CD4-positive, alpha-beta T cell treated with Interleukin-17A for 1 hour (primary cell): ENCODE measurements at regions not wholly inside any gene's neighbourhood (a gene's known extent, or its start where the extent isn't known, plus 50 kb on each side); places are given as distances from the start of the nearest gene placed in this dataset.

Source experiments
- DNase-seq: peaks from one replicate; pipeline ENCODE4 v3.0.0-alpha.2; 2020

DNA sequence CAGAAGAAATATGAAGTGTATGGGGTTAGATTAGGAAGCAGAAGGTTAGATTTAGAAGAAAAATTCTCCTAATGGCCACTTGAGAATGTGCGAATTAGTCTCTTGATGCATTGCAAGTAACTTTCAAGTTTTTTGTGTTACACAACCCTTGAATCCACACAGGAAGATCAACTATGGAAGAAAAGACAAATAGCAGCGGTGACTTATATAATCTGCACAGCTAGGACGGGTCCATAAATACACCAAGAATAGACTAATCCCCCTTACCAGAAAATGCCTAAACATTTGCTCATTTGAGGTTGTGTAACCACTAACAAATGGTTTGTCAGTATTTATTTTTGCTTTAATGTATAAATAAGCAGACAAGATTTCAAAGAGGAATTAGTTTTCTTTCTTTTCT is 182.6 kb downstream of the TGFB2 start:
- DNase-seq: no peak

DNA sequence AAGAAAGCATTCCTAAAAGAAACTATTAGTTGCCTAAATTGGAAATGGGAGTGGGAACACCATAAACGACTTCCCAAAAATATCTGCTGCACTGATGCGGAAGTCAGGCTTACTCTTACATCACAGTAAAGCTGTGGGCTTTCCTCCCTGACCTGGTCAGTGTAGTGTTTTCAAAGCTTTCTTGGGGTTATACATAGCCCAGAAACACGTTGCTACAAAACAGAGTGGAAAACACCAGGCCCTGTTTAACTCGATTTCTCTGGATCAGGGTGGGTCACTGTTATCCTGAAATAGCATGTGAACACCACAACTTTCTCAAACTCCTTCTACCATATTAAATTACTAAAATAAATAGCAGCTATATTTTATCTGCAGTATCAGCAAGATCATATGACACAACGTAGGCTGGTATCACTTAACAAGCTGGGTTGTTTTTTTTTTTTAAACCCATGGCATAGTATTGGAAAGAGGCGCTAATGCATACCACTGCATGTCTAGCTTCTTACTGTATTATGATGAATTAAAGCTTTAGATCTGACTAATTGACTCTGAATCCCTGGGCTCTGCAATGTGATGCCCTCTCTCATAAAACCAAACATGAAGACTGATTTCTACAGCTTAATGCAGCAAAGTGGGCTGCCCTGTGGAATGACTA is 184.6 kb downstream of the TGFB2 start:
- DNase-seq: no peak

DNA sequence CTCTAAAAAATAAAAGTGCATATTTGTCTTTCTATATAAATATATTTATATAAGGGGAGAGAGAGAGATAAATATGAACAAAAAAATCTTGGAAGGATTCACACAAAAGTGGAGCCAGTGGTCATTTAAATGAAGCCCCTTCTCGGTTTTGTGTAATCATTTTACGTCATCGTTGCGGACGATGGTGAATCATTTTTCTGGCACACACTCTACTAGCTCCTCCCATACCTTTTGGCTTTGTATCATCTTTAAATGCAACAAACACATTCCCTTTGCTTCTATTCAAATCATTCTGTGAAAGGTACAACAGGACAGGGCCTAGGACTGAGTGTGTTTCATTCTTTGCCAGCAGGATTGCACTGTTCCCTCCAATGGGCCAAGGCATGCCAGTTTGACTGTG is 186.8 kb downstream of the TGFB2 start:
- DNase-seq: no peak

DNA sequence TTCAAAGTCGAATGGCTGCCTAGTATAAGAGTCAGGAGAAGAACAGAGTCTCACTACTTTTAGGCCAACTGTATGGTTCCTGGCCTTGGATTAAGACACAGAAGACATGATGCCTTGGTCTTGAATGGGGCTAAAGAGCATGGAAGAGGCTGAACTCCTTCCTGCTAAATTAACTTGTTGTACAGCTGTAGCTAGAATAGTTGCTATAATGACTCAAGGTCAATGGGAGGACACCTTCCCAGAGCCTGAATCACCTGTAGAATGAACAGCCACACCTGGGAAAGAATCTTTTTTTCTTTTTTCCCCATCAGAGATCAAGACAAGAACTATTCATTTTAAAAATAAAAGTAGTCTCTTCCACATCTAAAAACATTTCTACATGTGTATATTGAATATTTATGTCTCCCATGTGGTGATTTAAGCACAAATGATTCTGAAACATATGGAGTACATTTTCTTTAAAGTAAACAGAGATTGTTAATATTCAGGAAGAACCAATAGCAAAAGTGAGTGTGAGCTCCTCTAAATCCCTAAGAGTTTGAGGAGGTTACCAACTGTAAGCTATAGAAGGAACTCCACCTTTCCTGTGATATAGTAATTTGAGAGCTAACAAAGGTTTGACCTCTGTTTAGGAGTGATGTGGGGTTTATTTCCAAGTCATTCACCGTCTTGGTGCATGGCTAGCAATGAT is 191.3 kb downstream of the TGFB2 start:
- DNase-seq: no peak

DNA sequence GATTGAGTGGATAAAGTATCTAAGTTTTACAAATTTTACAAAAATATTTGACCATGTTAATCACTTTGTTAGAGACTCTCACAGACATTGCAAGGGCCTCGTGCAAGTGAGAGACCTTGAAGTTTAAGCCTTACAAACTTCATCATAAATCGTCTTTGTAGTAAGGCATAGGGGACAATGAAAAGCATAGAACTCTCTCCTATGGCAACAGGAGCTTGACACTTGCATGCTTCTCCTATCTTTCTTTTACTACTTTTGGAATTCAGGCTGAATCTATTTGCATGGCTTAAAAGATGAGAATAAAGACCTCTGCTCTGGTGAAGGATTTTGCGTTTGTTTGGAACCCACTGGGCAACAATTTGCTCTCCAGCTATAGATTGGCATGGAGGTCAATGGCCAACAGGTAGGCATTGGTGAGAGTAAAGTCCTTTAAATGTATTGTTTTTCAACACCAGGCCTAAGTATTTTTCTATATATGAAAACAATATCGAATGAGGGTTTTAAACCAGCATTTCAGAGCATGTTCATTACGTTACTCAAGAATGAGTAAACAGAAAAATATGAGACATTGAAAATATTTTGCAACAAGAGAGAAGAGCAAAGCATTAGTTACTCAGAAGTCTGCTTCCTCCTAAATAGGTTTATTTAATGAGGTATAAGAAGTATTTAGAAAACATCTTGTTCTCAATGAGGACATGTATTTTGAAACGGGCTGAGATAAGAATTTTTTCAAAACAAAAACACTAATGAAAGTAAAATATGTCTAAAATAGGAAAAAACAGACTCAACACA is 192.2 kb downstream of the TGFB2 start:
- DNase-seq: no peak

DNA sequence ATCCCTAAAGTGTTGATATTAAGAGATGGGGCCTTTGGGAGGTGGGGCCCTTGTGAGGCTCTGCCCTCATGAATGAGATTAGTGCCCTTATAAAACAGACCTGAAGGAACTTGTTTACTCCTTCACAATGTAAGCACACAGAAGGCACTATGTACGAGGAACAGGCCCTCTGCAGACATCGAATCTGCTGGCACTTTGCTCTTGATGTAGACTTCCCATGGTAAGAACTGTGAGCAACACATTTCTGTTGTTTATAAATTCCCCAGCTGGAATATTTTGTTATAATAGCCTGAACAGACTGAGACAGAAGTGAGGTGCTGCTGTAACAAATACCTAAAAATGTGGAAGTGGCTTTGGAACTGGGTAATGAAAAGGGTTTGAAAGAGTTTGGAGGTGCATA is 193.2 kb downstream of the TGFB2 start:
- no peak for DNase-seq

DNA sequence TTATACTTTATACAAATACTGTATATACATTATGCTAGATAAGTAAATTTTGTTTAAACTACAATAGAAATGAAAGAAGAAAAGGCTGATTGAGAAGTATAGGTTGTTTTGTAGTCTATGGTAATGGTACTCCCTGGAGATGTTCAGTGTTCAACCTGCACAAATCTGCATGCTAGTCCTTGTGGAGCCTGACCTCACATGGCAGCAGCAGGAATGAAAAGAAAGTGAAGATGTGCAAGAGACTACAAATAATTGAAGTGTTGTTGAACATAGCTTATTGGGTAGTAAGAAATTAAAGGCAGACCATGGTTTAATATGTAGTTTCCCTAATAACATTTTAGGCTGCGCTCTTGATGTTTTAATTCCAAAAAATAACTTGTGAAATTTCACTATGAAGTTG is 201.2 kb downstream of the TGFB2 start:
- no peak for DNase-seq

DNA sequence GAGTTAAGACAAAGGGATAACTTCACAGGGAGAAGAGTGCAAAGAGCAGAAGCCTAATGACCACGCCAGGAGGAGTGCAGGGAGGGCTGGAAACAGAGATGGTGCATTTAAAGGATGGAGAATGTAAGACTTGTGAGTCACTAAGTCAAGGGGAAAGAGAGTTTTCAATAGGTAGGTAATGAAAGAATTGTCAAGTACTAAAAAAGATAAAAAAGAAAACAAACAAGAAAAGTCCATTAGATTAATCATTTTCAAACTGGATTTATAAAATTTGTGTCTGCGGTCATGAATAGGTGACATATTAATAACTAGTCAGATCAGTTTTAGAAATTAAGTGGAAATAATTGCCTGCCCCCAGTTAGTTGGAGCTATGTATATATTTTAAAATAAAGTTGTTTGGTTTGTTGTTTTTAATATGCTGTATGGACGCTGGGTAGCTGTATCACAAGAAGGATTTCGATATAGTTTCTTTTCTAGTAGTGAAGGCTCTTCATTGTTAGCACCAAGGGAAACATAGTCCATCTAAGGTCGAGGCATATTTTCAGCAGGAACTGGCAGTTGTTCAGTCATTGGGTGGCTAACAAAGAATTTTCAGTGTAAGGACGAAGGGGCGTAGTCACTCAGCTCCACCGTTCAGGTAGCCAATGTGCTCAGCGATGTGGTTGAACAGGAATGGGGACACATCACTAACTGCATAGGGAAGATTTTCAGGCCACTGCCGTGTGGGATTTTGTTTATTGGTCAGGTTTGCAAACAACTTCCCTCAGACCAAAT is 203.0 kb downstream of the TGFB2 start:
- DNase-seq: no peak

DNA sequence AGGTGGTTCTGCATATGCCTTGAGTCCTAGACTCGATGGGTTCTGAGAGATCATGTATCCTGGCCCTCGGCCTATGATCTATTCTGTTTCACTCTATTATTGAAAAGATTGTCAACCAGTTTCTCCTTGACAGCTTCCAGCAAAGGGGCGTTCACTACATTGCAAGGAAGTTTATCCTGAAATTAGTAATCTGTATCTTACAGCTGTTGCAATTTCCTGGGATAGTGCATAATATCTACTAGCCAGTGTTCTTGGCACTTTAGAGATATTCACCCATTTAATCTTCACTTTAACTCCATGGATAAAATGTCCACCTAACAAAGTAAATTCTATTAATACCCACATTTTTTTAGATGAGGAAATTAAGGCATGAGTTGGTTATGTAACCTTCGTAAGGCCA is 203.6 kb downstream of the TGFB2 start:
- no peak for DNase-seq

DNA sequence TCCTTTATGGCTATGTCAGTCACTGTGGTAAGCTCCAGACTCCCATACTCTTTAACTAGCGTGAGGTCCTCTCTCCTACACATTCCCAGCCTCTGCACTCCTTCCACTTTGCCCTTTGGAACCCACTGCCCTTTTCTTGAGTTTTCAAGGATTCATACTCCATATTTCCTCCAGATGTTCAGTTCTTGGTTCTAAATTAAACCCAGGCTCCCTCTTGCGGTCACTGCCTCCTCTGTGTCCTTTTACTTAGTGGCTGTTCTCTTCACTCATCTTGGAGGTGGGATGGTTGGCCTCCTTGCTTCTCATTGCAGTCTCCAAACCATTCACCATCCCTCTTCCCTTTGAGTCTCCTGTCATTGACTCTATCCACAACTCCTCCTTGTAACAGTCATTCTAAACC is 208.1 kb downstream of the TGFB2 start:
- no peak for DNase-seq

DNA sequence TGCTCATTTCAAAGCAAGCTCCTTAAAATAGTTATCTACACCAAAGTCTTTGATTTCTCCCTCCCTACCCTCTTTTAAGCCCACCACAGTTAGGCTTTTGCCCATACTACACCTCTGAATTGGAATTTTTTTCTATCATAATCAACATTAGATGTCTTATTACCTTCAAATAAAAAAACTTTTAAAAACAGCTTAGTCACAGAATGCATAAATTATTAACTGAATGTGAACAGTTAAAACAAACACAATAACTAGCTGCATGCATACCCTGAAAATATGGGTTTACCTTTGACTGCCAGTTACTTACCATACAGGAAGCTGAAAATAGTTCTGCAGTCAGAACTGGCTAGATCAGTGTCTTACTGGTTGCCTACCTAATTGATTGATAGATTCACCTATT is 210.9 kb downstream of the TGFB2 start:
- DNase-seq: no peak

DNA sequence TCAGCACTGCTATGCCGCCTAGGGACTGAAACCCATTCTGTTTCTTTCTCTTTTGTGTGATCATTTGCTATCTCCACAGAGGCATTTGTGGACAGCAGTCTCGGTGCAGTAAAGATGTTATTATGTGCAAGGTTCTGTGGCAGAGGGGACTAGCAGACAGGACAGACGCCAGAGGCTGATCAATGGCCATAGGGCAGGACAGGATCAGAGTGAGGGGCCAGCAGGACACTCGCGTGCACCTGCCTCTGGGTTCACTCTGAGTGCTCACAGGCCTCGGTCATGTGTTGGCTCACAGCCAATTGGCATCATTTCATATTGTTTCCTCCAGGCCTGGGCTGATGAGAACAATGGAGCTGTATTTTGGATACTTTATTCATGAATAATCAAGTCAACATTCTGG is 212.6 kb downstream of the TGFB2 start:
- no peak for DNase-seq

DNA sequence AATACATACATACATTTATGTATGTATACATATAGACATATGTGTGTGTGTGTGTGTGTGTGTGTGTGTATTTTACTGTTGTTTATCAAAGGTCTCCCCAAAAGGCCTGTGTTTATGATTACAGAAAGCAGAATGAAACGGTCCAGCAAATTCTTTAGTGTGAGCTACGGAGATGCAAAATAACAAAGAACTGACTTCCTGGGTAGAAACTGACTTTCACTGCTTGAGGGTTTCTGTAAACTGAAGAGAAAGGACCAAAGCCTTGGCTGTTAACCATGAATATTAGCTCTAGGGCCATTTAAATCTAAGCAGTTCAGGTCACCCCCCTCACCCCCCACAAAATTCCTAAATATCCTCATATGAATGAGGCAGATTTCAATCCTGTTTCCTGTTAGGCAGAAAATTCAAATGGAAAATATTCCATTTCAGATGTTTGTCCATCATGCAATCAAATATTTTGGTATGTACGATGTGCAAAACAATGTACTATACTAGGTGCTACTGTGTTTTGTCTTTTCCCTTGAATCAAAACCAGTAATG is 213.2 kb downstream of the TGFB2 start:
- no peak for DNase-seq

DNA sequence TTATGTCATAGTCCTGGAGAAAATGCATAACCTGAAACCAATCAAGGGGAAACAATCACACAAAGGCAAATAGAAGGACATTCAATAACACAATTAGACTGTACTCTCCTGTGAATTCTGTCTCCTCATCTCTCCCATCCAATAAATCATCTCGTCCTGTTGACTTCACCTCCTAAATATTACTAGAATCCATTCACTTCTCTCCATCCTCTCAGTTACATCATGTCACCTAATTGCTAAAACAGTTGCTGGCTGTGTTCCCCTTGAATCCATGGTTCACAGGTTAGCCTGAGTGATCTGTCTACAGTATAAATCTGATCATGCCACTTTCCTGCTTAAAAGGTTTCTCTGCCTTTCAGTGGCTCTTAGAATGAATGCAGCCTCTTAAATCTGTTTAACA is 220.2 kb downstream of the TGFB2 start:
- no peak for DNase-seq

DNA sequence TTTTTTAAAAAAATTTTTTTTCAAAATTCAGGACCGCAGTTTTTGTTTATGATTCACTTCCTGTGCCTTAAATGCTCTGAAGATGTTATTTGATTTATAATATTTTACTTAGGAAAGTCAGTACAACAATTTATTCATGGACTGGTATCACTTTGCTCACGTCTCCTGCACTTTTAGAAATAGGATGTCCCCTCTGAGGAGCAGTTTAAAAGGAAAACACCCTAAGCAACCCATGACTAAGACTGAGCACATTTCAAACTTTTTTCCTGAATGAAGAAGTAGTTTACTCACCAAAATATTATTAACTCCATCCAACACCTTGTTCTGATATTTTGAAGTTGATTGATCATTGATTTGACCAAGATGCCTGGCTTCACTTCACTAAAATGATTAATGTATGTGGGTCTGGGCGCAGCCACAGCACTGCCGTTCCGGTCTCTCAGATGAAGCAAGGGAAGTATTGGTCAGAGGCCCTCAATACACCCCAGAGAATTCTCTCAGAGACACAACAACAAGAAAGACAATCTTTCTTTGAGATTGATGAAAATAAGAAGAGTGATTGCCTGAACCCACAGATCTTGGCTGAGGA is 223.9 kb downstream of the TGFB2 start:
- DNase-seq: no peak

DNA sequence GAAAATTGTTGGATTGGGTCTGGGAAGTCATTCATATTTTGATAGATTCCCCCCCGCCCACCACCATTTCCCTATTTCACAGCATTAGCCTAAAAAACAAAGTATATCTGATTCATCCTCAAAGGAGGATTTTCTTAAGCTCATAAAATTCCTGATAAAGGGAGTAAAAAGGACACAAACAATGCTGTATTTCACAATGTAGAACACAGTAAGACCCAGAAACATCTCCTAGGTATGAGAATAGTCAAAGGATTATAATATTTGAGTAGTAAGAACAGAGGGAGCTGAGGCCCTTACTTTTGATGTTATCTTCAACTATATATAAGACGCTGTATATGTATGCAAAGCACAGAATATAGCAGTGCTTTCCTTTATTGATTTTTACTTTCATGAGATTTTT is 225.3 kb downstream of the TGFB2 start:
- DNase-seq: no peak

DNA sequence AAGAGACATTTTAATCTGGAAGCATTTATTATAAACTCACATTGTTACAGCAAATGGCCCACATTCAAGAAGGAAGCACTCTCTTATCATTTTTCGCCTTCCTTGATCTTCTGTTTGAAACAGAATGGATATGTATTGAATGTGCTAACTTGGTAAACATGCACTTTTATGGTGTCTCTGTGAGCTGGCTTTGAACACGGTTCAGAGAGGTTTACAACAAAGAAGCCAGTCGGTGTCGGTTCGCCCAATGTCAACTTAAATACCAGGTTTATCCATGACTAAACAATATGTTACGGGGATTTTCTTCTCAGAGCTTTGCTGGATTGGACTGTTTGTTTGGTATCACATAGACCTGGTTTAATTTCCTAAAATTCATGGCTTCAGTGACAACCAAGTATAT is 226.4 kb downstream of the TGFB2 start:
- DNase-seq: no peak

DNA sequence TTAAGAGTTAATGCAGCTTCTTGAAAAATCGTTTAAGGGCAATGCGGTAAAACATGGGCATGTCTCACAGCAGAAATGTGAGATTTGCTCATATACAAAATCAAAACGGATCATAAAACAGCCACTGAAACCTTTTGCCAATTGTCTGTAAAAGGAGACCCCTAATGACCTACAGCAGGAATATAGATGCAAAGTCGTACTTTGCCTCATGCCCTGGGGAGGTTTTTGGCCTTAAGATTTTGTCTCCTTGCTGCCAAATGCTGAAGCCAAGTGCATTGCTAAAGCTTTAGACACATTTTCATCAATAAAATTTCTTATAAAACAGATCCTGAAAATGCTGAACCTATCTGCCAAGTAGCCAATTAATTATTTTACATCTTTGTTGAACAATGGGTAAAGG is 226.9 kb downstream of the TGFB2 start:
- no peak for DNase-seq

DNA sequence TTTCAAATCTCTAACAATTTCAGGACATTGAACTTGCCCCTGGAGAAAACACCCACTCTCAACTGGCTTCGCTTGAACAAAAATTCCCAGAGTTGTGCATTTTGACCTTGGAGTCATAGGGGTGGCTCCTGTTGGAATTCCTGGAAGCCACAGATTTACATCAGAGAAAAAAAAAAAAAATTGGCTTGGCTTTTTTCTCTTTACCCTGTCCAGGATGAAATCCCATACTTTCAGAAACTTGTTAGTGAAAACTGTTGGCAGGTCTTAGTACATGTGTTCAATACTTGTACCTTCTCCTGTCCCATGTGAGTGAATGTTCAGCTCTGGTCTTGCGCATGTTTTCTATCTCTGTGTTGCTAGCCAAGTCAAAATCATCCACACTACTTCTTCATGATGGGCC is 228.8 kb downstream of the TGFB2 start:
- no peak for DNase-seq

DNA sequence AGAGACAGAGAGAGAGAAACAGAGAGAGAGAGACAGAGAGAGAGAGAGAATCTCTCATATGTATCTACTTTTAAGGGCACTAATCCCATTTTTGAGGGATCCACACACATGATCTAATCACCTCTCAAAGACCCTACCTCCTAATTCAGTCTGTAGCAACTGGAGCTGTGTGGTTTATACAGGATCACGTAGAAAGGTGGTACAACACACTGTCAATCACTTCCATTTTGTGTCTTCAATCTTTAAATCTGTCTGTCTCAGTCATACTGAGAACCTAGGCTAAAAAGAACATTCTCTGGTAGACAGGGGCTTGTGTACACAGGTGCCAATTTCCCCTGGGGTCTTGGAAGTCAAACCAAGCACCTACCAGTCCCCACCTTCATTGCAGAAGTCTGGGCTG is 229.9 kb downstream of the TGFB2 start:
- no peak for DNase-seq

DNA sequence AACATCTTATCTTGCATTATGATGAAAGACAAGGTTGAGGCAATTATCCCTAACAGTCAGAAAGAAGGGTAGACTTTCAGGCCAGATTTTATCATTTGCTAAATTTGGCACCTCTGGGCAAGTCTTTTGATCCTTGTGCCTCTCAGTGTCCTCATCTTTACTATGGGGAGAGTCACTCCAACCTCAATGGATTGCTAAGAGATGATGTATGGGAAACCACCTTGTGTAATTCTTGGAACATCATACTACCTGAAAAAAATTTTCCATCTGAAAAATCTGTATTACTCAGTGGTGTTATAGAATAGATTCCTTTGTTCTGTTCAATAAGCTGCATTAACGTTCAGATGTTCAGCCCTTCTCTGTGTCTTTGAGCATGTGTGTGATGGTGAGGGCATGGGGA is 230.7 kb downstream of the TGFB2 start:
- DNase-seq: no peak

DNA sequence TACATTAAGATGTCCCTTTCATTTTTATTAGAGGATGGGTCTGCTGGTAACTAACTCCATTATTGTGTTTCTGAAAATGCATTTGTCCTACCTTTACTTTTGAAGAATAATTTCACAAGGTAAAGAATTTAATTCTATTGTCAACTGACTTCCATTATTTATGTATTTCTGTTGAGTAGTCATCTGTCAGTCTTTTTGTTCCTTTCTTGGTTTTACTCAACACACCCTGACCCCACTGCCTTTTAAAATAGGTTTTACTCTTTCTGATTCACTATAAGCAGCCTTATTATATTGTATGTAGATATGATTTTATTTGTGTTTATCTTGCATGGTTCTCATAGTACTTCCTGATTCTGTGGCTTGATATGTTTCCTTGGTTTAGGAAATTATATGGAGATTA is 237.5 kb downstream of the TGFB2 start:
- no peak for DNase-seq
